CD14-positive monocyte (primary cell): ENCODE measurements at regions not wholly inside any gene's neighbourhood (a gene's known extent, or its start where the extent isn't known, plus 50 kb on each side); places are given as distances from the start of the nearest gene placed in this dataset.

Source experiments
- DNase-seq, 3 donors: peaks; one replicate each; pipeline ENCODE4 v3.0.0-alpha.2; 2011 to 2022
- H2AFZ ChIP-seq: 2 replicates; pipeline ENCODE4 v1.6.0; 2012; ENCODE audit warnings: mild to moderate bottlenecking, low read depth, low read length, inconsistent platforms; ENCODE audit not compliant: insufficient read depth, poor library complexity, severe bottlenecking
- H3K27ac ChIP-seq, 2 donors: 1 replicate in 1 of 2; 2 replicates in 1 of 2; pipeline ENCODE4 v1.5.1; 2012 to 2013; ENCODE audit warnings: low read length in 2 of 2, control low read depth in 1 of 2, inconsistent platforms in 1 of 2, low read depth in 1 of 2, mild to moderate bottlenecking in 1 of 2
- H3K27me3 ChIP-seq, 2 donors: one replicate each; pipeline versions ENCODE4 v1.6.0 to v1.6.1; 2011 to 2013; ENCODE audit warnings: low read length in 2 of 2; ENCODE audit not compliant: control insufficient read depth in 2 of 2, insufficient read depth in 2 of 2
- H3K36me3 ChIP-seq, 2 donors: replicated peaks in 1 of 2; 1 replicate in 1 of 2; 2 replicates in 1 of 2; pipeline versions ENCODE4 v1.5.1 to v1.6.1; 2012 to 2013; ENCODE audit warnings: low read length in 2 of 2, control low read depth in 1 of 2, inconsistent platforms in 1 of 2, mild to moderate bottlenecking in 1 of 2; ENCODE audit not compliant: insufficient read depth in 2 of 2, control insufficient read depth in 1 of 2
- H3K4me1 ChIP-seq, 2 donors: 1 replicate in 1 of 2; 2 replicates in 1 of 2; pipeline versions ENCODE4 v1.5.1 to v1.6.1; 2012 to 2013; ENCODE audit warnings: low read length in 2 of 2, control low read depth in 1 of 2, inconsistent platforms in 1 of 2, mild to moderate bottlenecking in 1 of 2, moderate library complexity in 1 of 2; ENCODE audit not compliant: insufficient read depth in 2 of 2, control insufficient read depth in 1 of 2
- H3K4me2 ChIP-seq: replicated peaks from 2 replicates; pipeline ENCODE3; 2012; ENCODE audit warnings: low read length, moderate library complexity, mild to moderate bottlenecking; ENCODE audit not compliant: poor library complexity, severe bottlenecking; ENCODE audit errors: extremely low read depth
- H3K4me3 ChIP-seq, 3 experiments: fragments of 200-600 bp in 1 of 3; sonication (generic) in 1 of 3; replicated peaks in 1 of 3; 1 replicate in 2 of 3; 2 replicates in 1 of 3; pipeline ENCODE4 v1.5.1; 2011 to 2013; ENCODE audit warnings: low read length in 3 of 3, mild to moderate bottlenecking in 3 of 3, control low read depth in 2 of 3, low read depth in 2 of 3, inconsistent platforms in 1 of 3, moderate library complexity in 1 of 3
- H3K79me2 ChIP-seq: 2 replicates; pipeline ENCODE4 v1.6.0; 2012; ENCODE audit warnings: mild to moderate bottlenecking, control low read depth, inconsistent platforms, low read length, moderate library complexity; ENCODE audit not compliant: insufficient read depth
- H3K9ac ChIP-seq: 2 replicates; pipeline ENCODE4 v1.6.0; 2017; ENCODE audit warnings: low read length, mild to moderate bottlenecking; ENCODE audit not compliant: insufficient read depth, poor library complexity, severe bottlenecking
- H3K9me3 ChIP-seq, 2 donors: replicated peaks in 1 of 2; 1 replicate in 1 of 2; 2 replicates in 1 of 2; pipeline versions ENCODE4 v1.5.1 to v1.6.1; 2012 to 2013; ENCODE audit warnings: low read length in 2 of 2, control low read depth in 1 of 2; ENCODE audit not compliant: control insufficient read depth in 1 of 2, insufficient read depth in 1 of 2
- H4K20me1 ChIP-seq: 2 replicates; pipeline ENCODE4 v1.6.0; 2012; ENCODE audit warnings: mild to moderate bottlenecking, low read length, control low read depth, moderate library complexity; ENCODE audit not compliant: insufficient read depth
- H3K27ac Mint-ChIP-seq, 7 donors: one replicate each; pipeline ENCODE4 v1.8.0; 2020; ENCODE audit warnings: mild to moderate bottlenecking in 7 of 7, mixed read lengths in 7 of 7, moderate library complexity in 6 of 7, inconsistent platforms in 2 of 7
- H3K27me3 Mint-ChIP-seq, 3 donors: one replicate each; pipeline ENCODE4 v1.8.0; 2021 to 2022; ENCODE audit warnings: low read depth in 3 of 3, mild to moderate bottlenecking in 3 of 3, mixed read lengths in 3 of 3, moderate library complexity in 3 of 3, inconsistent platforms in 1 of 3
- H3K36me3 Mint-ChIP-seq, 2 donors: one replicate each; pipeline ENCODE4 v1.8.0; 2020; ENCODE audit warnings: mixed read lengths in 2 of 2, inconsistent platforms in 1 of 2, mild to moderate bottlenecking in 1 of 2
- H3K4me1 Mint-ChIP-seq: one replicate; pipeline ENCODE4 v1.8.0; 2020; ENCODE audit warnings: mild to moderate bottlenecking, mixed read lengths
- H3K4me3 Mint-ChIP-seq, 2 donors: one replicate each; pipeline ENCODE4 v1.8.0; 2020; ENCODE audit warnings: mild to moderate bottlenecking in 2 of 2, mixed read lengths in 2 of 2, moderate library complexity in 1 of 2
- H3K9me3 Mint-ChIP-seq, 7 donors: one replicate each; pipeline ENCODE4 v1.8.0; 2020 to 2022; ENCODE audit warnings: mixed read lengths in 7 of 7, mild to moderate bottlenecking in 6 of 7, moderate library complexity in 6 of 7, inconsistent platforms in 2 of 7
- CTCF ChIP-seq: fragments of 200-600 bp; IDR thresholded peaks from one replicate; pipeline ENCODE4 v1.8.0; 2022; ENCODE audit warnings: antibody characterized with exemption, mild to moderate bottlenecking
- WGBS: methylation state at CpG from one replicate; pipeline ENCODE4 v1.1.5; 2013; ENCODE audit warnings: missing lambda C conversion rate; ENCODE audit not compliant: insufficient coverage; 5-methylcytosine and 5-hydroxymethylcytosine counted together
- intact Hi-C, 2 donors: fragments of 100-400 bp; cut with micrococcal nuclease; formaldehyde crosslinking; loops; one replicate each; pipeline versions ENCODE4 v1.15.0 to v1.15.1; 2023

- Mint-ChIP-seq H3K4me1 (no peaks in the 10 kb centered on the region), H3K27me3 (peaks cover 1 to 3% (median 2%) of the 10 kb centered on the region in 3 donors), H3K36me3 (no peaks in the 10 kb centered on the region), H3K4me3 (no peak overlapping the region), H3K9me3 (peaks cover 2 to 7% (median 3%) of the 10 kb centered on the region in 7 donors), H3K27ac (no peak overlapping the region)
- Histone ChIP-seq H3K4me1 (no peaks in the 10 kb centered on the region), H3K27ac (no peak overlapping the region), H4K20me1 (no peaks in the 10 kb centered on the region), H3K4me3 (no peak overlapping the region), H3K27me3 (no peaks in the 10 kb centered on the region), H3K9ac (no peak overlapping the region), H3K9me3 (peaks cover 0 to 4% of the 10 kb centered on the region in 2 donors), H2AFZ (no peak overlapping the region), H3K4me2 (no peak overlapping the region), H3K79me2 (no peaks in the 10 kb centered on the region), H3K36me3 (no peaks in the 10 kb centered on the region)
- no peak for DNase-seq
- WGBS = 93% methylated on average over 3 of the region's 4 CpGs
- TF ChIP-seq CTCF = no peak
- intact Hi-C loops = no loop called here
Observed at GRCh38 chr3:98968824-98969223, 67.3 kb upstream of the DCBLD2 start.

GRCh38 chr3:98968347-98968746 is 66.9 kb upstream of the DCBLD2 start:
- no peaks in the 10 kb centered on the region for H3K4me1 ChIP-seq
- no peaks in the 10 kb centered on the region for H3K27me3 ChIP-seq
- no peak for DNase-seq
- H3K27ac Mint-ChIP-seq = no peak overlapping the region
- TF ChIP-seq CTCF = no peak
- H3K4me3 Mint-ChIP-seq = no peak overlapping the region
- no peaks in the 10 kb centered on the region for H3K4me1 Mint-ChIP-seq
- H4K20me1 ChIP-seq = no peaks in the 10 kb centered on the region
- H3K4me3 ChIP-seq = no peak overlapping the region
- H3K36me3 Mint-ChIP-seq = no peaks in the 10 kb centered on the region
- H3K27ac ChIP-seq = no peak overlapping the region
- no peak overlapping the region for H2AFZ ChIP-seq
- no peaks in the 10 kb centered on the region for H3K79me2 ChIP-seq
- H3K27me3 Mint-ChIP-seq = peaks cover 1 to 3% (median 2%) of the 10 kb centered on the region in 3 donors
- H3K9ac ChIP-seq = no peak overlapping the region
- intact Hi-C loops = no loop called here
- peaks cover 2 to 7% (median 3%) of the 10 kb centered on the region in 7 donors for H3K9me3 Mint-ChIP-seq
- peaks cover 0 to 4% of the 10 kb centered on the region in 2 donors for H3K9me3 ChIP-seq
- H3K36me3 ChIP-seq = no peaks in the 10 kb centered on the region
- no peak overlapping the region for H3K4me2 ChIP-seq
